DND-41 (cell line): ENCODE measurements at regions not wholly inside any gene's neighbourhood (a gene's known extent, or its start where the extent isn't known, plus 50 kb on each side); places are given as distances from the start of the nearest gene placed in this dataset.

ENCODE experiments used
- CTCF ChIP-seq: IDR thresholded peaks from 2 replicates; pipeline ENCODE4 v1.5.1; 2012; ENCODE audit warnings: borderline replicate concordance, low read length, moderate library complexity, mild to moderate bottlenecking; ENCODE audit not compliant: poor library complexity, severe bottlenecking; ENCODE audit errors: extremely low read depth
- EZH2 ChIP-seq: IDR thresholded peaks from 3 replicates; pipeline ENCODE4 v1.6.1; 2012; ENCODE audit warnings: borderline replicate concordance, low read depth, mild to moderate bottlenecking, moderate library complexity, low read length, inconsistent platforms; ENCODE audit not compliant: severe bottlenecking

GRCh38 chr6:85285934-85286333, 163.9 kb upstream of the NT5E start:
- TF ChIP-seq CTCF (no peak), EZH2 (no peak)
